Neural progenitor cell (in vitro differentiated cells): ENCODE measurements at regions not wholly inside any gene's neighbourhood (a gene's known extent, or its start where the extent isn't known, plus 50 kb on each side); places are given as distances from the start of the nearest gene placed in this dataset.

Source experiments
- CTCF ChIP-seq: fragments of 200-600 bp; sonication (generic); IDR thresholded peaks from 2 replicates; pipeline ENCODE4 v1.5.1; 2017; ENCODE audit warnings: antibody characterized with exemption, mild to moderate bottlenecking
- EZH2 ChIP-seq: fragments of 200-600 bp; sonication (generic); IDR thresholded peaks from 2 replicates; pipeline ENCODE4 v1.6.1; 2017; ENCODE audit warnings: antibody characterized with exemption, mild to moderate bottlenecking, moderate library complexity
- EZH2phosphoT487 ChIP-seq: fragments of 200-600 bp; sonication (generic); IDR thresholded peaks from 2 replicates; pipeline ENCODE4 v1.6.1; 2017; ENCODE audit warnings: antibody characterized with exemption

- no peak for TF ChIP-seq CTCF
- TF ChIP-seq EZH2phosphoT487: no peak
- no peak for TF ChIP-seq EZH2
Measured at GRCh38 chr20:54717983-54718382, 242.6 kb downstream of the DOK5 start.
